H9 (cell line): ENCODE measurements at regions not wholly inside any gene's neighbourhood (a gene's known extent, or its start where the extent isn't known, plus 50 kb on each side); places are given as distances from the start of the nearest gene placed in this dataset.

ENCODE experiments used
- DNase-seq: peaks from one replicate; pipeline ENCODE4 v3.0.0-alpha.2; 2017
- H2AFZ ChIP-seq: one replicate; pipeline ENCODE4 v1.6.1; 2013; ENCODE audit warnings: mild to moderate bottlenecking, low read length, control low read depth, moderate library complexity
- H2AK5ac ChIP-seq: 2 replicates; pipeline ENCODE4 v1.6.1; 2013; ENCODE audit warnings: low read length, control low read depth, mixed read lengths; ENCODE audit not compliant: insufficient read length
- H2BK120ac ChIP-seq: one replicate; pipeline ENCODE4 v1.6.1; 2013; ENCODE audit warnings: low read depth, mild to moderate bottlenecking, low read length, control low read depth, inconsistent platforms; ENCODE audit not compliant: poor library complexity, severe bottlenecking
- H2BK12ac ChIP-seq: 2 replicates; pipeline ENCODE4 v1.6.1; 2013; ENCODE audit warnings: low read length, control low read depth, mixed read lengths, low read depth; ENCODE audit not compliant: insufficient read length
- H2BK15ac ChIP-seq: 2 replicates; pipeline ENCODE4 v1.6.1; 2013; ENCODE audit warnings: low read depth, low read length, control low read depth
- H2BK20ac ChIP-seq: one replicate; pipeline ENCODE4 v1.6.1; 2013; ENCODE audit warnings: low read depth, mild to moderate bottlenecking, low read length, control low read depth, inconsistent platforms; ENCODE audit not compliant: poor library complexity, severe bottlenecking
- H2BK5ac ChIP-seq: 2 replicates; pipeline ENCODE4 v1.6.1; 2013; ENCODE audit warnings: low read length, control low read depth, mixed read lengths; ENCODE audit not compliant: insufficient read length
- H3K14ac ChIP-seq: 2 replicates; pipeline ENCODE4 v1.6.1; 2013; ENCODE audit warnings: low read length, control low read depth; ENCODE audit not compliant: insufficient read depth
- H3K18ac ChIP-seq: 2 replicates; pipeline ENCODE4 v1.6.1; 2013; ENCODE audit warnings: low read depth, mild to moderate bottlenecking, mixed read lengths, low read length, control low read depth; ENCODE audit not compliant: insufficient read length
- H3K23ac ChIP-seq: 2 replicates; pipeline ENCODE4 v1.6.1; 2013; ENCODE audit warnings: low read length, control low read depth, mixed read lengths, low read depth; ENCODE audit not compliant: insufficient read length
- H3K23me2 ChIP-seq: 2 replicates; pipeline ENCODE4 v1.6.1; 2013; ENCODE audit warnings: low read depth, mild to moderate bottlenecking, mixed read lengths, low read length, control low read depth; ENCODE audit not compliant: insufficient read length, poor library complexity, severe bottlenecking
- H3K27ac ChIP-seq: 2 replicates; pipeline ENCODE4 v1.5.1; 2013; ENCODE audit warnings: low read length, control low read depth, mixed read lengths, low read depth; ENCODE audit not compliant: insufficient read length
- H3K27me3 ChIP-seq: 2 replicates; pipeline ENCODE4 v1.6.1; 2013; ENCODE audit warnings: low read length, control low read depth, inconsistent platforms; ENCODE audit not compliant: insufficient read depth
- H3K4ac ChIP-seq: 2 replicates; pipeline ENCODE4 v1.6.1; 2013; ENCODE audit warnings: low read depth, mild to moderate bottlenecking, control low read depth, inconsistent platforms, low read length, moderate library complexity
- H3K4me1 ChIP-seq: 2 replicates; pipeline ENCODE4 v1.6.1; 2013; ENCODE audit warnings: low read length, control low read depth, inconsistent platforms; ENCODE audit not compliant: insufficient read depth
- H3K4me2 ChIP-seq: 2 replicates; pipeline ENCODE4 v1.6.1; 2013; ENCODE audit warnings: low read length, control low read depth, mixed read lengths; ENCODE audit not compliant: insufficient read length, insufficient read depth
- H3K56ac ChIP-seq: 2 replicates; pipeline ENCODE4 v1.6.1; 2013; ENCODE audit warnings: low read depth, mild to moderate bottlenecking, mixed read lengths, low read length, control low read depth; ENCODE audit not compliant: insufficient read length
- H3K79me1 ChIP-seq: 2 replicates; pipeline ENCODE4 v1.6.1; 2013; ENCODE audit warnings: low read depth, mild to moderate bottlenecking, moderate library complexity, low read length, control low read depth, inconsistent platforms; ENCODE audit not compliant: insufficient read depth, poor library complexity, severe bottlenecking
- H3K79me2 ChIP-seq: 2 replicates; pipeline ENCODE4 v1.6.1; 2013; ENCODE audit warnings: low read length, control low read depth, inconsistent platforms; ENCODE audit not compliant: insufficient read depth
- H3K9ac ChIP-seq: 2 replicates; pipeline ENCODE4 v1.6.1; 2013; ENCODE audit warnings: low read length, control low read depth, mixed read lengths; ENCODE audit not compliant: insufficient read length; ENCODE audit errors: extremely low read depth
- H3K9me3 ChIP-seq: one replicate; pipeline ENCODE4 v1.6.1; 2013; ENCODE audit warnings: low read depth, low read length, inconsistent platforms; ENCODE audit not compliant: control insufficient read depth
- H3T11ph ChIP-seq: one replicate; pipeline ENCODE4 v1.6.1; 2013; ENCODE audit warnings: mild to moderate bottlenecking, low read length, control low read depth, inconsistent platforms
- H4K20me1 ChIP-seq: one replicate; pipeline ENCODE4 v1.6.1; 2013; ENCODE audit not compliant: control insufficient read depth, insufficient read length, insufficient read depth
- H4K5ac ChIP-seq: 2 replicates; pipeline ENCODE4 v1.6.1; 2013; ENCODE audit warnings: low read depth, mild to moderate bottlenecking, mixed read lengths, low read length, control low read depth; ENCODE audit not compliant: insufficient read length
- H4K8ac ChIP-seq: replicated peaks from 2 replicates; pipeline ENCODE4 v1.6.1; 2013; ENCODE audit warnings: low read length, control low read depth, mixed read lengths, low read depth; ENCODE audit not compliant: insufficient read length
- H4K91ac ChIP-seq: 2 replicates; pipeline ENCODE4 v1.6.1; 2013; ENCODE audit warnings: low read depth, mild to moderate bottlenecking, moderate library complexity, mixed read lengths, low read length, control low read depth; ENCODE audit not compliant: insufficient read length
- H3K27ac Mint-ChIP-seq, 3 experiments: 2 replicates in 2 of 3; 3 replicates in 1 of 3; pipeline ENCODE4 v1.8.0; 2020 to 2021; ENCODE audit warnings: mixed read lengths in 3 of 3, mild to moderate bottlenecking in 1 of 3, moderate library complexity in 1 of 3
- H3K27me3 Mint-ChIP-seq: 2 replicates; pipeline ENCODE4 v1.8.0; 2021; ENCODE audit warnings: low read depth, mild to moderate bottlenecking, moderate library complexity, mixed read lengths
- H3K36me3 Mint-ChIP-seq, 3 experiments: 2 replicates in 2 of 3; 3 replicates in 1 of 3; pipeline ENCODE4 v1.8.0; 2020 to 2021; ENCODE audit warnings: low read depth in 3 of 3, mixed read lengths in 3 of 3; ENCODE audit not compliant: insufficient read depth in 1 of 3
- H3K4me1 Mint-ChIP-seq, 2 experiments: 2 replicates each; pipeline ENCODE4 v1.8.0; 2020; ENCODE audit warnings: mixed read lengths in 2 of 2
- H3K4me3 Mint-ChIP-seq, 2 experiments: 2 replicates in 1 of 2; 3 replicates in 1 of 2; pipeline ENCODE4 v1.8.0; 2020 to 2021; ENCODE audit warnings: mild to moderate bottlenecking in 2 of 2, mixed read lengths in 2 of 2, moderate library complexity in 1 of 2
- H3K9me3 Mint-ChIP-seq, 2 experiments: 2 replicates in 1 of 2; 3 replicates in 1 of 2; pipeline ENCODE4 v1.8.0; 2020; ENCODE audit warnings: mild to moderate bottlenecking in 2 of 2, mixed read lengths in 2 of 2, moderate library complexity in 1 of 2
- CTCF ChIP-seq: fragments of 200-600 bp; sonication (generic); conservative IDR thresholded peaks from 3 replicates; pipeline ENCODE4 v1.8.0; 2021; ENCODE audit warnings: antibody characterized with exemption, mild to moderate bottlenecking
- WGBS: extraction: QIAGEN DNeasy Blood & Tissue Kit; methylation state at CpG from one replicate; pipeline ENCODE4 v1.1.7; 2013; ENCODE audit warnings: missing lambda C conversion rate, low lambda C conversion rate, mixed read lengths; ENCODE audit not compliant: insufficient read length; ENCODE audit errors: extremely low coverage; 5-methylcytosine and 5-hydroxymethylcytosine counted together

DNA sequence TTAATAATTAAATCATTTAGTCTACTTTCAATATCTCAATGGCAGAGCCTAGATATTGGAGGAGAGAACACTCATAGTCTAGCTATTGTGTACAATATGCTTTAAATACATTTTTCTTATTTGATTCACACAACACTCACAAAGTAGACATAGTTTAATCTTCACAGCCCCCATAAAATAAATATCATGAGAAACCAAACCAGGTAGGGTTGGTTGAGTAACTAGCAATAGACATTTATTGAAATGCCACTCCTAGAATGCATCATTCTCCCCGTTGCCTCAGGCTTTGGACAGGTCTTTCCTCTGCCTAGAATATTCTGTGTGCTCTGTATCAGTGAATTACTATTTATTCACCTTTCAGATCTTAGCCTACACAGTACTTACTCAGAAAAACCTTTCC lies 141.9 kb downstream of the CEMIP2 start:
- no peak overlapping the region for H4K5ac ChIP-seq
- no peaks in the 10 kb centered on the region for H4K20me1 ChIP-seq
- H3K27ac Mint-ChIP-seq, result no peak overlapping the region
- H2BK5ac ChIP-seq, result no peak overlapping the region
- H3K9me3 ChIP-seq, result no peaks in the 10 kb centered on the region
- H3K27me3 ChIP-seq, result no peaks in the 10 kb centered on the region
- no peaks in the 10 kb centered on the region; the same call in 1 of the 2 replicates for H3K4me1 ChIP-seq
- no peaks in the 10 kb centered on the region for H3K79me1 ChIP-seq
- no peak overlapping the region for H4K91ac ChIP-seq
- peaks cover 5 to 8% of the 10 kb centered on the region in 2 experiments for H3K4me1 Mint-ChIP-seq
- H2BK15ac ChIP-seq, result no peak overlapping the region
- no peaks in the 10 kb centered on the region for H3K23me2 ChIP-seq
- no peaks in the 10 kb centered on the region for H3K79me2 ChIP-seq
- H3K4ac ChIP-seq, result no peak overlapping the region
- H2BK12ac ChIP-seq, result no peak overlapping the region
- H3K14ac ChIP-seq, result no peak overlapping the region
- no peak overlapping the region for H2AK5ac ChIP-seq
- no peak for TF ChIP-seq CTCF
- no peaks in the 10 kb centered on the region for H3K27me3 Mint-ChIP-seq
- no peaks in the 10 kb centered on the region for H3K36me3 Mint-ChIP-seq
- H2BK120ac ChIP-seq, result no peak overlapping the region
- no peak overlapping the region for H3K56ac ChIP-seq
- H3K9ac ChIP-seq, result no peak overlapping the region
- no peak for DNase-seq
- WGBS, result no CpG with 5 or more reads among the region's 1 CpG
- H3K4me3 Mint-ChIP-seq, result no peak overlapping the region
- no peak overlapping the region for H3K4me2 ChIP-seq
- no peak overlapping the region for H4K8ac ChIP-seq
- no peak overlapping the region for H2BK20ac ChIP-seq
- no peak overlapping the region for H2AFZ ChIP-seq
- H3T11ph ChIP-seq, result no peak overlapping the region
- H3K23ac ChIP-seq, result no peak overlapping the region
- H3K9me3 Mint-ChIP-seq, result no peaks in the 10 kb centered on the region
- H3K18ac ChIP-seq, result no peak overlapping the region
- no peak overlapping the region for H3K27ac ChIP-seq
